ENCODE measurements at regions not wholly inside any gene's neighbourhood (a gene's known extent, or its start where the extent isn't known, plus 50 kb on each side); places are given as distances from the start of the nearest gene placed in this dataset.

- no peak for DNase-seq
- no peak overlapping the region for H3K27ac ChIP-seq
- no peaks in the 10 kb centered on the region for H3K4me1 ChIP-seq
- no peaks in the 10 kb centered on the region for H3K36me3 ChIP-seq (ENCODE audit: low read depth, missing control alignments)
- intact Hi-C loops (cut with DNase I; ENCODE audit: low total_unique reads), result no loop called here
- no peak for TF ChIP-seq CTCF (IDR thresholded peaks at IDR 0.05)
- TF ChIP-seq POLR2A (IDR thresholded peaks at IDR 0.05), result no peak
- no peaks in the 10 kb centered on the region for H3K27me3 ChIP-seq
- WGBS, 2 donors, result 41 to 53% methylated on average over 6 of the region's 6 CpGs
- H3K4me3 ChIP-seq, result no peak overlapping the region
- no peaks in the 10 kb centered on the region for H3K9me3 ChIP-seq
Measured at GRCh38 chr11:114832532-114833125, 154.3 kb downstream of the NXPE2 start.

- 88 to 93% methylated on average over 3 of the region's 3 CpGs for WGBS, 2 donors
- intact Hi-C loops (cut with DNase I; ENCODE audit: low total_unique reads), result no loop called here
- DNase-seq, result no peak
- Histone ChIP-seq H3K9me3 (no peaks in the 10 kb centered on the region), H3K27me3 (no peaks in the 10 kb centered on the region), H3K27ac (no peak overlapping the region), H3K36me3 (ENCODE audit: low read depth, missing control alignments) (no peaks in the 10 kb centered on the region), H3K4me1 (no peaks in the 10 kb centered on the region), H3K4me3 (no peak overlapping the region)
- no peak for TF ChIP-seq CTCF (IDR thresholded peaks at IDR 0.05)
- TF ChIP-seq POLR2A (IDR thresholded peaks at IDR 0.05), result no peak
Measured at GRCh38 chr11:114836161-114836560, 157.8 kb downstream of the NXPE2 start.

- intact Hi-C loops (cut with DNase I; ENCODE audit: low total_unique reads), result no loop called here
- 88 to 97% methylated on average over 1 of the region's 1 CpG for WGBS, 2 donors
Measured at GRCh38 chr11:114844896-114845295, 166.6 kb downstream of the NXPE2 start.

GRCh38 chr11:114845766-114846415 is 167.6 kb downstream of the NXPE2 start:
- H3K36me3 ChIP-seq (ENCODE audit: low read depth, missing control alignments), result no peaks in the 10 kb centered on the region
- no peak overlapping the region for H3K27ac ChIP-seq
- no peak for TF ChIP-seq CTCF (IDR thresholded peaks at IDR 0.05)
- intact Hi-C loops (cut with DNase I; ENCODE audit: low total_unique reads), result no loop called here
- H3K27me3 ChIP-seq, result no peaks in the 10 kb centered on the region
- WGBS, 2 donors, result 84 to 87% methylated on average over 4 of the region's 4 CpGs
- DNase-seq, result no peak
- H3K4me1 ChIP-seq, result no peaks in the 10 kb centered on the region
- no peak overlapping the region for H3K4me3 ChIP-seq
- no peaks in the 10 kb centered on the region for H3K9me3 ChIP-seq

More at GRCh38 chr11:114844896-114845295, 166.6 kb downstream of the NXPE2 start:
- Histone ChIP-seq H3K4me3 (no peak overlapping the region), H3K36me3 (ENCODE audit: low read depth, missing control alignments) (no peaks in the 10 kb centered on the region), H3K27me3 (no peaks in the 10 kb centered on the region), H3K4me1 (no peaks in the 10 kb centered on the region), H3K9me3 (no peaks in the 10 kb centered on the region), H3K27ac (no peak overlapping the region)
- no peak for DNase-seq
- TF ChIP-seq POLR2A (IDR thresholded peaks at IDR 0.05), result no peak
- TF ChIP-seq CTCF (IDR thresholded peaks at IDR 0.05), result no peak

- TF ChIP-seq POLR2A (IDR thresholded peaks at IDR 0.05), result no peak
- TF ChIP-seq CTCF (IDR thresholded peaks at IDR 0.05), result no peak
- Histone ChIP-seq H3K36me3 (ENCODE audit: low read depth, missing control alignments) (no peaks in the 10 kb centered on the region), H3K27ac (no peak overlapping the region), H3K4me1 (no peaks in the 10 kb centered on the region), H3K9me3 (no peaks in the 10 kb centered on the region), H3K27me3 (no peaks in the 10 kb centered on the region), H3K4me3 (no peak overlapping the region)
- intact Hi-C loops (cut with DNase I; ENCODE audit: low total_unique reads), result no loop called here
- DNase-seq, result no peak
- 66 to 76% methylated on average over 3 of the region's 3 CpGs for WGBS, 2 donors
Measured at GRCh38 chr11:114846416-114846791, 168.1 kb downstream of the NXPE2 start.

Data from testis (tissue), 2 donors.